ENCODE measurements at regions not wholly inside any gene's neighbourhood (a gene's known extent, or its start where the extent isn't known, plus 50 kb on each side); places are given as distances from the start of the nearest gene placed in this dataset.

DNA sequence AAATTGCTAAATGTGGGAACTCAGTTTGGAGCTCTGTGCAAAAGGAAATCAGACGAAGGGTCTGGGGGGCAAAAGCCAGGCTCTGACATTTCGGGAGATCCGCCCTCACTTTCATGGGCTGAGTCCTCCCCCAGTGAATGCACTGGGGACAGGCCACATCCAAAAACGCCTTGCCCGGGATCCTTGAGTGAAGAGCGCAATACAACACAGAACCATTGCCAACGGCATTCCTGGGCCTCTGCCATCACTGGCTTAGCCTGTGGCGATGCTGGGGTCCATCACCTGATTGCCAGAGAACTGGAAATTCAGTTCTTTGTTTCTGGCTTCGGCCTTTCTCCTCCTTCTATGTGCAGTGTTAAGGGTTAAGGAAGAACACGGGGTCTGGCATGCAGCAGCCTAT lies 297.9 kb downstream of the SHANK2 start:
- TF ChIP-seq EP300 (IDR thresholded peaks at IDR 0.05), result no peak
- TF ChIP-seq POLR2A (IDR thresholded peaks at IDR 0.05), result no peak
- TF ChIP-seq, protein P1, sequence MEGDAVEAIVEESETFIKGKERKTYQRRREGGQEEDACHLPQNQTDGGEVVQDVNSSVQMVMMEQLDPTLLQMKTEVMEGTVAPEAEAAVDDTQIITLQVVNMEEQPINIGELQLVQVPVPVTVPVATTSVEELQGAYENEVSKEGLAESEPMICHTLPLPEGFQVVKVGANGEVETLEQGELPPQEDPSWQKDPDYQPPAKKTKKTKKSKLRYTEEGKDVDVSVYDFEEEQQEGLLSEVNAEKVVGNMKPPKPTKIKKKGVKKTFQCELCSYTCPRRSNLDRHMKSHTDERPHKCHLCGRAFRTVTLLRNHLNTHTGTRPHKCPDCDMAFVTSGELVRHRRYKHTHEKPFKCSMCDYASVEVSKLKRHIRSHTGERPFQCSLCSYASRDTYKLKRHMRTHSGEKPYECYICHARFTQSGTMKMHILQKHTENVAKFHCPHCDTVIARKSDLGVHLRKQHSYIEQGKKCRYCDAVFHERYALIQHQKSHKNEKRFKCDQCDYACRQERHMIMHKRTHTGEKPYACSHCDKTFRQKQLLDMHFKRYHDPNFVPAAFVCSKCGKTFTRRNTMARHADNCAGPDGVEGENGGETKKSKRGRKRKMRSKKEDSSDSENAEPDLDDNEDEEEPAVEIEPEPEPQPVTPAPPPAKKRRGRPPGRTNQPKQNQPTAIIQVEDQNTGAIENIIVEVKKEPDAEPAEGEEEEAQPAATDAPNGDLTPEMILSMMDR (IDR thresholded peaks at IDR 0.05), result no peak
